ENCODE measurements at regions not wholly inside any gene's neighbourhood (a gene's known extent, or its start where the extent isn't known, plus 50 kb on each side); places are given as distances from the start of the nearest gene placed in this dataset.

- Histone ChIP-seq H3K27me3 (no peaks in the 10 kb centered on the region), H3K27ac (no peak overlapping the region), H3K9me3 (no peaks in the 10 kb centered on the region), H3K4me1 (no peaks in the 10 kb centered on the region), H3K4me3 (no peak overlapping the region), H3K36me3 (replicated peaks in 1 of 2; ENCODE audit: insufficient read depth in 1 of 2, low read depth in 2 of 2) (no peaks in the 10 kb centered on the region)
- DNase-seq = no peak
- no peak for ATAC-seq
- intact Hi-C loops (cut with DNase I) = no loop called here
- WGBS, 2 donors = 68 to 69% methylated on average over 4 of the region's 4 CpGs
- no peak for TF ChIP-seq POLR2A (IDR thresholded peaks at IDR 0.05)
- TF ChIP-seq CTCF (IDR thresholded peaks at IDR 0.05) = no peak
Measured at GRCh38 chr15:91555312-91555711, 298.2 kb upstream of the SLCO3A1 start.

GRCh38 chr15:91556926-91557325 is 296.6 kb upstream of the SLCO3A1 start:
- TF ChIP-seq CTCF (IDR thresholded peaks at IDR 0.05) (no peak), POLR2A (IDR thresholded peaks at IDR 0.05) (no peak)
- H3K4me1 ChIP-seq = no peaks in the 10 kb centered on the region
- ATAC-seq (no peak), DNase-seq (no peak)
- no peak overlapping the region for H3K4me3 ChIP-seq
- intact Hi-C loops (cut with DNase I) = no loop called here
- no peaks in the 10 kb centered on the region for H3K9me3 ChIP-seq
- no peak overlapping the region for H3K27ac ChIP-seq
- H3K27me3 ChIP-seq = no peaks in the 10 kb centered on the region
- no peaks in the 10 kb centered on the region for H3K36me3 ChIP-seq (replicated peaks in 1 of 2; ENCODE audit: insufficient read depth in 1 of 2, low read depth in 2 of 2)
- 74 to 82% methylated on average over 5 of the region's 5 CpGs for WGBS, 2 donors

GRCh38 chr15:91559066-91559465 is 294.4 kb upstream of the SLCO3A1 start:
- ATAC-seq (no peak), DNase-seq (no peak)
- Histone ChIP-seq H3K27ac (no peak overlapping the region), H3K9me3 (no peaks in the 10 kb centered on the region), H3K27me3 (no peaks in the 10 kb centered on the region), H3K36me3 (replicated peaks in 1 of 2; ENCODE audit: insufficient read depth in 1 of 2, low read depth in 2 of 2) (no peaks in the 10 kb centered on the region), H3K4me1 (no peaks in the 10 kb centered on the region), H3K4me3 (no peak overlapping the region)
- TF ChIP-seq POLR2A (IDR thresholded peaks at IDR 0.05) (no peak), CTCF (IDR thresholded peaks at IDR 0.05) (no peak)
- intact Hi-C loops (cut with DNase I) = no loop called here
- WGBS, 2 donors = 58 to 60% methylated on average over 3 of the region's 3 CpGs

- no peaks in the 10 kb centered on the region for H3K9me3 ChIP-seq
- ATAC-seq = no peak
- H3K27ac ChIP-seq = no peak overlapping the region
- no peaks in the 10 kb centered on the region for H3K36me3 ChIP-seq (replicated peaks in 1 of 2; ENCODE audit: insufficient read depth in 1 of 2, low read depth in 2 of 2)
- 62 to 66% methylated on average over 11 of the region's 11 CpGs for WGBS, 2 donors
- H3K4me1 ChIP-seq = no peaks in the 10 kb centered on the region
- peak in 2 of 4 donors; percentile 6 to 16 for DNase-seq
- no peak overlapping the region for H3K4me3 ChIP-seq
- TF ChIP-seq CTCF (IDR thresholded peaks at IDR 0.05) (no peak), POLR2A (IDR thresholded peaks at IDR 0.05) (no peak)
- H3K27me3 ChIP-seq = no peaks in the 10 kb centered on the region
- intact Hi-C loops (cut with DNase I) = no loop called here
Measured at GRCh38 chr15:91561371-91562100, 292.0 kb upstream of the SLCO3A1 start.

GRCh38 chr15:91562698-91563097 is 290.8 kb upstream of the SLCO3A1 start:
- H3K27ac ChIP-seq = no peak overlapping the region
- ATAC-seq (no peak), DNase-seq (no peak)
- intact Hi-C loops (cut with DNase I) = no loop called here
- TF ChIP-seq CTCF (IDR thresholded peaks at IDR 0.05) = no peak
- H3K9me3 ChIP-seq = no peaks in the 10 kb centered on the region
- no peaks in the 10 kb centered on the region for H3K27me3 ChIP-seq
- H3K4me1 ChIP-seq = no peaks in the 10 kb centered on the region
- no peaks in the 10 kb centered on the region for H3K36me3 ChIP-seq (replicated peaks in 1 of 2; ENCODE audit: insufficient read depth in 1 of 2, low read depth in 2 of 2)
- WGBS, 2 donors = 54 to 78% methylated on average over 2 of the region's 2 CpGs
- H3K4me3 ChIP-seq = no peak overlapping the region

Measured in body of pancreas (tissue), 4 donors.